Umbilical cord (tissue), 1 donor: ENCODE measurements at regions not wholly inside any gene's neighbourhood (a gene's known extent, or its start where the extent isn't known, plus 50 kb on each side); places are given as distances from the start of the nearest gene placed in this dataset.
"Not testable (repeated sequence)": the region's sequence is repeated elsewhere in the genome, so short reads cannot be mapped to it uniquely, and the experiment has no call there.

Experiments
- DNase-seq: peaks from one replicate; pipeline ENCODE4 v3.0.0-alpha.2; 2015; ENCODE audit warnings: low spot score

DNA sequence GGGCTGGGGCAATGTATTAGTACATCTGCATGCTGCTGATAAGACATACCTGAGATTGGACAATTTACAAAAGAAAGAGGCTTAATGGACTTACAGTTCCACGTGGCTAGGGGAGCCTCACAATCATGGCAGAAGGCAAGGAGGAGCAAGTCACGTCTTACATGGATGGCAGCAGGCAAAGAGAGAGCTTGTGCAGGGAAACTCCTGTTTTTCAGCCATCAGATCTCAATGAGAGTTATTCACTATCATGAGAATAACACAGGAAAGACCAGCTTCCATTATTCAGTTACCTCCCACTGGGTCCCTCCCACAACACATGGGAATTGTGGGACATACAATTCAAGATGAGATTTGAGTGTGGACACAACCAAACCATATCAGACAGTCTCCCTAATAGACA is 504.2 kb upstream of the FANCL start:
- DNase-seq = not testable (repeated sequence)

DNA sequence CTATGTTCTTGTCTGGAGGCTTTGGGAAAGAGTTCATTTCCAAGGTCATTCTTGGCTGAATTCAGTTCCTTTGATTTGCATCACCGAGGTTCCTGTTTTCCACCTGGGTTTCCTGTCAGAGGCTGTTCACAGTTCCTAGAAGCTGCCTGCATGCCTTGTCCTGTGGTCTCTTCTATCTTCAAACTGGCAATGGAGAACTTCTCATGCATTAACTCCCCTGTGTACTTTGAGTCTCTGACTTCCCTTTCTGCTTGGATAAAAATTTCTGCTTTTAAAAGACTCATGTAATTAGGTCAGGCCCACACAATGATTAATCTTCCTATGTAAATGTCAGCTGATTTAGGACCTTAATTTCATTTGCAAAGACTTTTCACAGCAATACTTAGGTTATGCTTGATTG is 499.3 kb upstream of the FANCL start:
- no peak for DNase-seq

DNA sequence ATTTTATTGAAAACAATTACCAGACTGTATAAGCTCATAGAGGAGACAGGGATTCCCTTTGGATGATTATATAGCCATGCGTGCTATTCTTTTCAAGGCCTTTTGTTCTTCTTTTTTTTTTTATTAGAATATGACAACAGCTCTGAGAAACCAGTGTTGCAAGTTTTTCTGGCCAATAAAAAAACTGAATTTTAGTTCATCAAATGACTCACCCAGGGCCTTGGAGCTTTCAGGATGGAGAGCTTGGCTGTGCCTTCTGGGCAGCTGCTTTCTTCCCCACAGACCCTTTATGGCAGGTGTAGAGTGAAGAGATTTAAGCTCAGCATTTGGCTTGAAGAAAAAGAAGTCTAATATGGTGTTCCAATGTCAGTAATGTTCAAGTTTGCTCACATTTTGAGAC is 497.9 kb upstream of the FANCL start:
- no peak for DNase-seq

DNA sequence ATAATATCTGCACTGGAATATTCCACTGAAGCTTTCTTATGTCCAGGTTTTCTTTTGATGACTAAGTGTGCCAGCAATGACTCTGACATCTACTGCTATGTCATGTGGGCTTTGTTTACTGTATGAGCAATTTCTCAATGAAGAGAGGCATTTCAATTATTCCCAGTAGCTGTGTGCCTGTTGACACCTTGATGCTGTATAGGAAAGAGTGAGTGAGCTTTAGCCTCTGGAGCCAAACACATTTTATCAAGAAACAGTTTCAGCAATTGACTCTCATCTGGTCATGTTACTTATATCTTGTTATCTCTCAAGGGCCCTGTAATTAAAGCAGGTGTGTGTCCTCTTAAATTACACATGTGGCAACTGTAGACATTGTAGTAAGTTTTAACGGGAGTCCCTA is 493.2 kb upstream of the FANCL start:
- peak; percentile 5 for DNase-seq

DNA sequence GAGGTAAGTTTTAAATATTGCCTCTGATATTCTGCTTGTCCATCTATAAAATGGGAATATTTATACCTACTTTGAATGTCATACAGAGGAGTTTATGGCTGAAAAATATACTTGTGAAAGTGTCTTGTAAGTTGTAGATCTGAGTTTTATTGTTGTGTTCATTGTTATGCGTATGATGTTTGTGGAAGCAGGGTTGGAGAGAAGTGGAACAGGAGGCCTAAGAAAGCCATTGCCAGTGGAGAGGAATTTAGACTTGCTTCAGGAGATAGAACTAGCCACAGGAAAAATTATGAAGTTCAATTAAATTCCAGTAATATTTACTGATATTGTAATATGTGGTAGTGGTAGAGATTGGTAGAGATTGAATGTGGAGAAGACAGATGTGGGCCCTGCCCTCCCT is 491.9 kb upstream of the FANCL start:
- DNase-seq = no peak

DNA sequence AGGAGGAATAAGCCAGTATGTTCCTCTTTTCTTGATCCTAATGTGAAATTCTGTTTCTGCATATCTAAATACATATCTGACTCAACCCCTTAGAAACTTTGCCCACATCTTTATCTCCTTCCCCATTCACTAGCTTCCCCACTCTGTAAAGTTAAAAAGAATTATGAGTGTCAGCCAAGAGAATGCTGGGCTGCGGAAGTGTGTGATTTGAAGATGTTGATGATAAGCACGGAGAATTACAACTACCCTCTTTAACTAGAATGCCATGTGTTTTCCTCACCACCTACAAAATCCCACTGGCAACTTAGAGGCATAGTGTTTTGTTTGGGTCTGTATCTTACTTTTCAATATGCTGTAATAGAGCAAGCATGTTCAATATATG is 490.4 kb upstream of the FANCL start:
- DNase-seq = peak; percentile 2

DNA sequence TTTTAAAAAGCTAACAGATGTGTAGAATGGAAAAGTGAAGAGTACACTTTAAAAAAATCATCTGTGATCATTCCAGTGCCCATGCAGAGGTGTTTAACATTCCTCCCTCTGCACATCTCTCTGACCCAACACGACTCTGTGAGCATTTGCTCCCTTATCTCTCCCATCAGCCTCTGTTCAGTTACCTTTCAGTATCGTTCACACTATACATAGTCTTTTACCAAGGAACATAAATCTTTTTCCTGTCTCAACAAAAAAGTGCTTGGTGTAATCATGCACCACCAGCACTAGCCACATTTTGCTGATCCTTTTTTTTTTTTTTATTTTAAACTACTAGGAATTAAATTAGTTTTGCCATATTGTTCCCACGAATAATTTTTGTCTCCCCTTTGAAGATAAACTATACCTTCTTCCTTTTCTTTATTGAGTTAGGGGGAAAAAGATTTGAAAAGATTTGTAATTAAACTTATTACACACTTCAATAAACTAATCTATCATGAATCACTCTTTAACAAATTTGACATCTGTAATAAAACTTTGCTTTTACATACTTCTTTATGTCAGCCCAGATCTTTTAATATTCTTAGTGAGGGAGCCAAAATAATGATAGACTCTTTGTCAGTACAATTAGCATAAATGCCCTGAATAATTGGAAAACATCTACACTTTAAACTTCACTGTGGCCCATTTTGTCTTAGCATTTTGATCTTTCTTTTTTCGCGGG is 489.8 kb upstream of the FANCL start:
- peak; percentile 17 for DNase-seq

DNA sequence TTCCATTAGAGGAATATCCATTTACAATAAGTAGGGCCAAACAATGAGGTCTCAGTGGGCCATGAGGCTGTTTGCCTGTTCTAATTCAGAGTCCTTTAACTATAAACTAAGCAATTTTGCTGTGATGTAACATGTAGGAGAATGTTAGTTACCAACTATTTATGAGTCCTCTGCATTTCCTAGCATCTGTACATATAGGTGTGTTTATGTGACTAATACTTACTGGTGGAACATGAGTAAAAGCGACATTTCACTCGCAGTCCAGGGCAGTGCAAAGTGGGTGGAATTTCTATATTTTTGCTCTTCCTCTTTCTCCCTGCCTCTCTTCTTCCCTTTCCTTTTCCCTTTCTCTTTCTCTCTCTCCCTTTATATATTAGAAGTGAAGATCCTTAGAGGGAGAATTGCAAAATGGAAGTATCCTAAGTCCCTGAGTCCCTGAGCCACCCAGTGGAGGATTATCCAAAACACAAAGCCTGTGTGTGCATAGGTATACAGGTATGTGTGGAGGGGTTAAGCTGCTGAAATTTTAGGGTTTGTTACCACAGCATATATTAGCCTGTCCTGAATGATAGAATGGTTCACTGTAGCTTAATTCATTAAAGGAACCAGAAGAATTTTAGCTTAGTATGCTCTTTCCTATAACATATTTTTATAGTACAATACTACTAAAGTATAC is 487.0 kb upstream of the FANCL start:
- no peak for DNase-seq

DNA sequence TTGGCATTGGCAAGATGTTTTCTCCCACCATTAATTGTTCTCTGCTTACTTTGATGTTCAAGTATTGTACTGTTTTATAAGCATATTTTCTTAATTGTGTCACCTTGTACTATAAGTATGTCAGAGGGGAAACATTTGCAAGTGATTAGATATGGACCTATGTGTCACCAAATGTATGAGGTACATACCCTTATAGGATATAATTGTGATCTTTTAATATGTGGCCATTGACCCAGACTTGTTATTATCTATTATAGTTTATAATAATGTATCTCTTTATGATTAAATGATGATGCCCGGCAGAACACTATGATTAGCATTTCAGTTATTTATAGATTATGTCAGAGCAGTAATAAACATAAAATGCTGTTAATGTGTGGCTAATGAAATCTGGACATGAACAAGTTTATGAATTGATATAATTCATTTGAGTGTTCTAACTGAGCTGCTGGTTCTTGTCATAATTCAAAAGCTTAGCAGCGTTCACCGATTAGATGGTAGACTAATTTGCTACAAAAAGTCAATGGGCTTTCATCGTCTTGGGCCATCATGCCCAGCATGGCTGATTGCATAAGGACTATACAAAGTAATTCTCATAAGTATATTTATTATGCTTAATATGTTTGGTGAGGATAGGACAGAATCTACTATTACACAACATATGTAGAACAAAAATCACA is 480.9 kb upstream of the FANCL start:
- no peak for DNase-seq

DNA sequence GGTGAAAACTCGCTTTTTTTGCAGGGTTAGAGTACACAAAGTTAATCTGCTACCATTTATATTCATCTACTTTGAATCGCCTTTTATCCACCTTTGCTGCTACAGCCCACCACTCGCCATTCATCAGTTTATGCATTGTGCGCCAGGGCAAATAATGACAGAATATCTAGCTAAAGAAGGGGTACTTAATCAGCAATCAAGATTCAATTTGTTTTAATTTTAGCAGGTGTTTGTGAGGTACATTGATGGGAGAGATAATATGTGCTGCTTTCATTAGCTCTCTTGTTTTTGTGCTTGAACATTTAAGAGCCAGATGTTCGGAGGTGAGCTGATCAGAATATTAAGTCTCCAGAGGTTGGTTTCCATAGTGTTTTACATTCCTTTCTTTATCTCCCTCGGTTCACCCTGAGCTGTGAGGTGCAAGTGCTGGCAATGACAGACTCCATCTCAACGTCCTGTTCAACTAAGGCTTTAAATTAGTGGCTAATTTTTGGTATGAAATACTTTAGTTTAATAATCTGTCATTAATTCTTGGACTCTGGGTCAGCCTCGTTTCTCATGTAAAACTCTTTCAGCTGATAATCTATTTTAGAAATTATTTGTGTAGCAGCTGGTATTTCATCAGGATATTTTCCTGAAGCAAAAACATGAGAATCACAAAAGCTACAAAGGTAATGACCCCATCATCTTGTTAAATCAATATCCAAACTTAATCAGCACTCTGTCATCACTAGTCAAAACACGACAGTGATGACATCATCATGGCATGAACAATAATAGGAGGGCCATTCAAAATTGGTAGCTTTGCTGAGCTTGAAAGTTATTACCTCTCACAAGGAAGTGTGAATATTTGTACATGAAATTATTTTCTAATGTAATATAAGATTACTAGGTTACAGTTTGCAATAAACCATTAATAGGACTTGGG is 479.9 kb upstream of the FANCL start:
- DNase-seq = no peak

DNA sequence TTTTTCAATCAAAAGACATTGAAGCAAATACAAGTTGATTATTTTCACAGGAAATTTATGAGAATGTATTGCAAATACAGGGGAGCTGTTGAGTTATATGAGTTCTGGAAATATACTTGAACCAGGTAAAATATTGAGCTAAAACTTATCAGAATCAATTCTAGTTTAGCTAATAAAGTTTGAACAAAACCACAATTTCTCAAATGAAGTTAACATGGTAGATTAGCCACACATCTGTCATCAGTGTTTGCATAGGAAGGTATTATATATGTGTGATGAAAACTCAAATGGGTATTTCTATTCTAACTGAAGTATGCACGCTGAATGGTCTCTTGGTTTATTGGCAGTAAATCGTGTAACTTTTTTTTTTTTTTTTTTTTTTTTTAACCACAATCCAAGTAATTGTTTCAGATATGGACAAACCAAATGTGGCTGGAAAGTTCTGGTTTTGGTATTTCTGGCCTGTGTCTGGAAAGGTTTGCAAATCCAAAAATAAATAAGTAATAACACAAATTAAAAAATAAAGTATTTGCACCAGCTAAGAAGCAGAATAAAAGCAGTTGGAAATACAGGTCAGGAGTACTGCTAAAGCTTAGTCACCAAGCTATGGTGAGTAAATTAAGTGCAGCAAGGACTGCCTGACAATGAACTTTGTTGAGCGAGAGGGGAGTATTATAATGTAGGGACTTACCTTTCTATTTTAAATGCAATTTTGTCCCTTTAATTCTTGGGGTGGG is 479.1 kb upstream of the FANCL start:
- no peak for DNase-seq

DNA sequence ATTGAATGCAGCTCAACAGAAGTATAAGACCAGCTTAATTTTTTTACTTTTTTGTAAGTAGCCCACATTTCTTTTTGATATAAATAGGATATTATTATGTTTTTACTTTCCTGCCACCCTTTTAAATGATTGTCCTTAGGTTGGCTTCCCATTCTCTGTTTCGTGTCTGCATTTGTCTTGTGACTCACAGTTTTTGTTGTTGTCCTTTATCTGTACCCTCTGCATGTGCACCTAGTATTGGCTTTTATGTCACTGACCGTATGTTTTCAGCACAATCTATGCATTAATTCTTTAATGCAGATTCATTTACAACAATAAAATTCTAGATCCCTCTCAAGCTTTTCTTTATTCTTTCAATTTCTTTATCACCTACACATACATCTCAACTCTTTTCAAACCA is 474.2 kb upstream of the FANCL start:
- no peak for DNase-seq

DNA sequence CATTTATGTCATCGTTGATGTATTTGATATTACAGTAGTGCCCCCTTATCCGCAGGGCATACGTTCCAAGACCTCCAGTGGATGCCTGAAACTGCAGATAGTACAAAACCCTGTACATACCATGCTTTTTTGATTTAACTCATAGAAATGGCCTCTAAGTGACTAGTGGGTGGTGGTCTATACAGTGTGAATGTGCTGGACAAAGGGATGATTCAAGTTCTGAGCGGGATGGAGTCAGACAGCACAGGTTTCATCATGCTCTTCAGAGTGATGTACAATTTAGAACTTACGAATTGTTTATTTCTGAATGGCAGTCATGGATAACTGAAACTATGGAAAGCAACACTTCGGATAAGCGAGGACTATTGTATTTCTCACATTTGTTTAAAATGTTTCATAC is 473.1 kb upstream of the FANCL start:
- DNase-seq = no peak

DNA sequence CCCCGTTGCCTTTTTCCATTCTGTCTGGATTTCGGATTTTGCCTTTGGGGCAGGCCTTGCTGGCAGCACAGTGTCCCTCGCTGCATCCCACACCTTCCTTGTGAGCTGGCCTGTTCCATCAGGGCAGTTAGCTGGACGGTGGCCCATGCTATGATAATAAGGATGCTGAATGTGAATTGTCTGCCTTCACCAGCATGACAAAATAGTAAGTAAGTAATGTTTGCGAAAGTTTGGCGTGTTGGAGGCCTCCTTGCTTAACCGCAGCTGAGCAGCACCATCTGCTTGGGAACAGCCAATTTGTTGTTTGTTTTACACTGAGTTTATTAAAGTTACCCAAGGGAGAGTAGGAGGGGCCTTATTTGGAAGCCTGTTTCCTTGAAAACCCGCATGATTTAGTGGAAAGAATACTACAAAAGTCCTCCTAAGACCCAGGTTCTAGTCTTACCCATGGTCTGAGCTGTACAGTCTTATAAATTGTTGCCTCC is 469.7 kb upstream of the FANCL start:
- DNase-seq = no peak

DNA sequence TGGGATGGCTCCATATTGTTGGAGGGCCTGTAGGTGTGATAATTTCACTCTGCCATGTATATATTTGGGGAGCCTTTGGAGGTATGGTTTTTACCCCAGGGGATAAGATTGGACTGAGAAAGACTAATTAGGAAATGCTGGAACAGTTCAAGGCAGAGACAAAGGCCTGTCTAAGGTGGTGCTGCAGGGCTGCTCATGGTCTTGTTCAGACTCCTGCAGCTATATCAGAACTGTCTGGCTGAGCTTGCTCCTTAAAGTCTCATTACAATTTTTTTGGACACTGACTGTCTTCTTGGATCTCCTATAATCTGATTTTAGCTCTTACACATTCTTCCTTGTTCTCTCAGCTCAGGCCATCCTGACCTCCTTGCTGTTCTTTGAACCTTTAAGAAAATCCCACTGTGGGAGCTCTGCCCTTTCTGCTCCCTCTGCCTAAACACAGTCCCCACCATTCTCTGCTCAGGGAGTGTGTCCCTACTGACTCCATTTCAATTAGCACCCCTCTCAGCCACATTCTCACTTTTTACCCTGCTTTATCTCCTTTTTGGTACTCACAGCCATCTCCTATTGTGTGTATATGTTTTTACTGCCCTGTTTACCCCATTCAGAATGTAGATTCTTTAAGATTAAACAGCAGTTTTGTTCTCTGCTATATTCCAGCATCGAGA is 468.7 kb upstream of the FANCL start:
- no peak for DNase-seq

DNA sequence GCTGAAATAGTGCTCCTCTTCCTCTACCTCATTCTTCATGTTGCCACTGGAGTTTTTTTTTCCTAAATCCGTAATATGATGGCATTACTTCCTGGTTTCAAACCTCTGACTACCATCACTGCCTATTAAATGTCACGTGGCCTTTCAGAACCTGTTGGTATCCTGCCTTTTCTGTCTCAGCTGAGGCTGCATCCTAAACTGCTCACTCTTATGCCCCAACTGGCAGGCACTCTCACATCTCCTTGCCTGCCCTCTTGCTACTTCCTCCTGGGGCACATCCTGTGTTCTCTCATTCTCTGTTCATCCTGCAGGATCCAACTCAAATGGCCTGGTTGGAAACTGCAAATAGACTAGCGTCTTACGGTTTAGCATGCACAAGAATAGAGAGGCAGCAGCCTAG is 468.1 kb upstream of the FANCL start:
- no peak for DNase-seq

DNA sequence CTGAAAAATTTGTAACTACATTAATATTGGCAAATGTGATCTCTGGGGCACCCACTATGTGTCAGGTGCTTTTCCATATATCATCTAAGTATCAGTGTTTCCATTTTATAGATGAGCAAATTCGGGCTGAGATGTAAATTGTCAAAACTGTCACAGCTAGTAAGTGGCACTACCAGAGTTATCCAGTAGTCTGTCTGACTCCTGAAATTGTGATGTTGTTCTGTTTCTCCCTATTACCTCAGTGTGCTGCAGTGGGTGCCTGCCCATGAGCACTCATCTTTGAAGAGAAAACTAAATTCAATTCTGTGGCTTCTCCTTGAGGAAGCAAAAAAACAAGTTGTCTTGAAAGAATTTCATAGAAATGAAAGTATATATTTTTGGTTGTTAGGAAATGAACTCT is 467.4 kb upstream of the FANCL start:
- DNase-seq = no peak

DNA sequence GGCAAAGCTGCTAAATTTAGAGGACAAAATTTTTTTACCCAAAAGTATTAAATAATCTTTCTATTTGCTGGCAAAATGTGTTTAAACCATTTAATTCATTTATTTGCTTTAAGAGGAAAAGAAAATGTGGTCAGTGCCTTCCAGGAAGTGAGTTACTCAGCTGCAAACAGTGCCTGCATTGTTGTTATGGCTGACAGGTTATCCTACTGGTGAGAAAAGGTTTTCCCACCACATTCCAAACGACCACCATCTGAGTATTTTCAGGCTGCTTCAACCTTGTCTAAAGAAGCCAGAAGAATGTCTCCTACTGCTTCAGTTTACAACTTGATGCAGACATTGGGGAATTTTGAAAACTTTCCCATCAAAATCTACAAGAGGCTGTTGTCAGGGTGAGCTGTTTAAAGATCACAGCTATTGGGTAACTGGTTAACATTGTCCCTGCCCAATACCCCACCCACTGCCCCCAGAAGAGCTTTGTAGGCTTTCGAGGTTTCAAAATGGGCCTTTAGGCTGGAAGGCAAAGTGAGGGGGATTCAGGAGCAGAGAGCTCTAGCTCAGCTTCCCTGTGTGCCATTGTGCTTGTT is 461.3 kb upstream of the FANCL start:
- DNase-seq = no peak

DNA sequence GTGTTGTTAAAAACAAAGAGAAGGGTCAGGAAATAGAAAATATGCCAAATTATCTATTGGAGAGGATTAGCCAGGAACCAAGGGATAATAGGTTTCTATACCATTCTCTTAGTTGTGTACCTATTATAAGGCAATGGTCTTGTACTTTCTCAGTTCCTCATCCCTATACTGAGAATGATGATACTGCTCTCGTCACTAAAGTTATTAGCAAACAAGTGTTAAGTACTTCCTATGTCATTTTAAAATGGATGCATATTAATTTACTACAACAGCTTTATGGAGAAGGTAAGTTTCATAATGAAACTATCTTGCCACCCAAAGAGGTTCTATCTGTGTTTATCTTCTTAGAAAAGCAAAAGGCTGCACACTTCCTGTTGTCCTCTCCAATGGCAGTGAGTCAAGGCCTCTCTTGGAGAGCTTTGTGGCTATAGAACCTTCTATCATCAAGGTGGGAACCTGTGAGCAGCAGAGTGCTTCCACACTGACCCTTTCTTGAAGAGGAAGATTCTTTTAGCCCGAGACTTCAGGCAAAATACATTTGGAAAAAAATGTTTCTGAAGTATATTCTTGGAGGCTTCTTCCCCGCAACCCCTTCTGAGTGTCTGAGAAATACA is 460.7 kb upstream of the FANCL start:
- DNase-seq = no peak

DNA sequence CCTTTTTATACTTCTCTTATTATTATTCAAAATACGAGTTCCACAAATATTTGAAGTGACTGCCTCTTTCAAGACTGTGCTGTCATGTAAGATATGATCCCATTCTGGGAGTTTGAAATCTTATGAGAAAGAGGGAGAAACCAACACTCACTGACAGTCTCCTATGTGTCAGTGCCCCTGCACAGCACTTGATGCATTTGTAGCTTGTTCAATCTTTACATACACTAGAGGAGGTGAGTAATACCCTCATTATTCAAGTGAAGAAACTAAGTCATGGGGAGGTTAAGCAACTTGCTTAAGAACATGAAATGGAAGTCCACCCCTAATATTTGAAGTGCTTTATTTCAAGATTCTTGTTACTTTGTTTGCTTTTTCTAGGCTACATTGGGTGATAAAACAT is 459.5 kb upstream of the FANCL start:
- DNase-seq = no peak
